HK-2 (cell line): ENCODE measurements at regions not wholly inside any gene's neighbourhood (a gene's known extent, or its start where the extent isn't known, plus 50 kb on each side); places are given as distances from the start of the nearest gene placed in this dataset.

ENCODE experiments used
- DNase-seq: peaks from one replicate; pipeline ENCODE4 v3.0.0-alpha.2; 2018; ENCODE audit not compliant: unreplicated experiment

DNA sequence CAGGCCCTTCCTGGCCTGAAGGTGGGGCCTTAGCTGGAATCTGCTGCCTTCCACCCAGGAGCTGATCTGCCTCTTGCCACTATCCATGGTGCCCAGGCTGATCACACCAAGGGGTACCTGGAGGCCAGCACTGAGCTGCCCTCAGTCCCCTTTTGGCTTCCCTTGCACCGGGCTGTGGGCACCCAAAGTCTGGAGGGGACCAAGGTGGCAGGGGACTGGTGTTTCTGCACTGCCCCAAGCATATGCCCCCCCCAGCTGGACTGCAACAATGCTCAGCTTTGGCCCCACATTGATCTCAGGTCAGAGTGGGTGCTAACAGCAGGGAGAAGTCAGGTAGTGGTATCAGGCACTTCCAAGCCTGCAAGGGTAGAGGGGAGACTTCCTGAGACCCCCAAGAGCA lies 902.6 kb upstream of the EPHA6 start:
- no peak for DNase-seq

DNA sequence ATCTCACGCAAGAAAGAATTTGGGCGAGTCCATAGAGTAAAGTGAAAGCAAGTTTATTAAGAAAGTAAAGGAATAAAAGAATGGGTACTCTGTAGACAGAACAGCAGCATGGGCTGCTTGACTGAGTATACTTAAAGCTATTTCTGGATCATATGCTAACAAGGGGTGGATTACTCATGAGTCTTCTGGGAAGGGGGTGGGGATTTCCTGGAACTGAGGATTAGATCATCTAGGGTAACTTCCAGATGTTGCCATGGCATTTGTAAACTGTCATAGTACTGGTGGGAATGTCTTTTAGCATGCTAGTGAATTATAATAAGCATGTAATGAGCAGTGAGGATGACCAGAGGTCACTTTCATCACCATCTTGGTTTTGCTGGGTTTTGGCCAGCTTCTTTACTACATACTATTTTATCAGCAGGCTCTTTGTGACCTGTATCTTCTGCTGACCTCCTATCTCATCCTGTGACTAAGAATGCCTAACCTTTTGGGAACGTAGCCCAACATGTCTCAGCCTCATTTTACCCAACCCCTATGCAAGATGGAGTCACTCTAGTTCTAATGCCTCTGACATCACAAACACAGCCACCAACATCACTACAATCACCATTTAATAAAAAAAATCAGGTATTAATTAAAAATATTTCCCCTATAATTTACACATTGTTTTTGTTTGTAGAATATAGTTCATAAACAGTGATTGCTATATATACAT lies 890.7 kb upstream of the EPHA6 start:
- DNase-seq = peak; percentile 45

DNA sequence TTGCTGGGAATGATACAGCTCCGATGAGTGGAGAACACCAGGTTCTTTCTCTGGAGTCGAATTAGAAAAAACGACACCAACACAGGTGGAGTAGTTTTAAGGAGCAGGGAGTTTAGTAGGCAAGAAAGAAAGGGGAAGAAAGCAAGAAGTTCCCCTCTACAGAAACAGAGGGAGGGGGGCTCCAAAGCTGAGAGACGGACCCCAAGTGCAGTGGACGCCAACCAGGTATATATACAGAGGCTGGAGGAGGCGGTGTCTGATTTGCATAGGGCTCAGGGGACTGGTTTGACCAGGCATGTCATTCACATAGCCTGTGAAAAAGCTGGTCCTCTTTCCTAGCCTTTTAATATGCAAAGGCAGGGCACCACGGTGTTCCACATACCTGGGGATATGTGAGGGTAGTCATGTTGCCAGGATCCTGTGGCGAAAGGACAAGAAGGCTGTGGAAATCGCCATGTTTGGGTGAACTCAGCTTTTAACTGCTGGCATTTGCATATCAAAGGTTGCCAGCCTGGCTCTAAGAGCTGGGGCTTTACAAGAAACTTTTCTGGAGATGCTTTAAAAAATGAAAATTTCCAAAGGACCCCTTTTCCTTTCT lies 887.4 kb upstream of the EPHA6 start:
- no peak for DNase-seq

DNA sequence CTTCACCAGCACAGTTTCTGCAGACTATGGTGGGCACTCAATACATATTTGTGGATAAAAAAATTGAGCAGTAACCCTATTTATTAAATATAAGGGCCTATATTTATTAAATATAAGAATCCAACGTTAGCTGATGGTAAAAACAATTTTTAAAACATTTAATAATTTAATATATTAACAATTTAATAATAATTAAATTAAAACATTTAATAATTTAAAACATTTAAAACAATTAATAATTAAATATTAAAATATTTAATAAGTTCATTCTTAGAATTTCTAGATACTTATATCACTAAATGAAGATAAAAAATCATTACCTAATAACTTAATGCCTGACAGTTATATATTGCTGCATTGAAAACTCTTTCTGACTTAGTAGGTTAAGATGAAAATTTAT lies 880.2 kb upstream of the EPHA6 start:
- DNase-seq = no peak

DNA sequence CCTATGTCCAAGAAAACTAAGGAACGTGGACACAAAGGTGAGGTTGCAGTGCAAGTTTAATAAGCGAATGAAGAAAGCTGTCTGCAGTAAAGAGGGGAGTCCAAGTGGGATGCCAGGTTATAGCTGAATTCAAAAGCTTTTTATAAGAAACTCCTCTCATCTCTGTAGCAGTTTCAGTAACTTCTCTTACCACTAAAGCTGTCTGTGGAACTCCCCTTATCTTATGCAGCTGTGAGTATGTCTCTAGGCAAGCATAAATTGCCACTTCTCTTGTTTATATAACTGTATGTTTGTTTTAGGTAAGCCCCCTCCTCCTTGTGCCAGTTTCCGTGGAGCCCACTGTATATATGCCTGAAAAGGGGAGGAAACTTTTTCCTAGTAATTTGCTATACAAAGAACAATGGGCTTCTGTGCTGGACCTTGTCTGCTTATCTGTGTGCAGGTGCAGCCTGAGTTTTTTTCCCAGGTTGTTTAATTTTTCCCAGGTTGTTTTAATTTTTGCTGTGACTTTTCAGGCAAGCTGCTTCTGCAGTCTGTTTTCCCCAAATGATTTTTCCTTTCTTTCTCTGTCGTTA lies 875.1 kb upstream of the EPHA6 start:
- DNase-seq = no peak

DNA sequence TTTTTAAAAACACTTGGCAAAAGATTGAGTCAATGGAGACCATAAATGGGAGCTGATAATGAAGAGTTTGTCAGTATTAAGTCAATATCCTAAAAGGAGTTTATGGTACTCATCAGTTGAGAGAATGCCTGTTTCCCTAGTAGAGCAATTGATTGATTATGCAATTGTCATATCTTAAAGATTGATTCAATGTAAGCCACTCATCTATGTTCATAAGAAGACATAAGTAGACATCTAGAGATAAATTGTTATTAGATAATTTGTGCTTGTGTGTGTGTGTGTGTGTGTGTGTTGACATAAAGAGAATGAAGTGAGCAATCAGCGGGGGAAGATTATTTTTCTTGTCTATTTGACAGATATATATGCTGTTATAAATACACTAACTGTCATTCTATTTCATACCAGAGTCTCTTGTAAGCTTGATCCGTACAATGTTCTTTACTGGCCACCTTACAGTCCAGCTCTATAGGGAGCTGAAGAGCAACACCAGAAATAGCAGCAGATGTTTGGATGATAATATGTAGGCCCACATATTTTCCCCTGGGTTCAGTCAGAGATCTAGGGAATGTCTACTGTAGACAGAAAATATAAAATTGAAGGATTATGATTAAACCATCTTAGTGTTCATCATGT lies 848.6 kb upstream of the EPHA6 start:
- DNase-seq = no peak

DNA sequence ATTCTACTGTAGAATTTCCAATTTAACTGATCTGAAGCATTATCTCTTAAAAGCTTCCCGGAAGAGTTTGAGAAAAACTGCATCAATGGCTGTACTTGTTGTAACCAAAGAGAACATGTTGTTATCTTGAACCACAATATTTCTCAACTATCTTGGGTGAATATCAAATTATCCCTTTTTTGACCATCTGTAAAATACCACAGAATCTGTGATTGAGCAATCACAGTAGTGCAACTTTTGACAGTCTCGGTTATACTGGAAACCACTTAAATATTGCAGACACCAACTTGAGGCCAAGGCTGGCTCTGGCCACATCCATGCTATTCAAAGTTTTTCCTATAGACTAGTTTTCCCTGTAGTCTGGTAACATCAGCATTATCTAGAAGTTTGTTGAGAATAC lies 842.8 kb upstream of the EPHA6 start:
- DNase-seq = no peak

DNA sequence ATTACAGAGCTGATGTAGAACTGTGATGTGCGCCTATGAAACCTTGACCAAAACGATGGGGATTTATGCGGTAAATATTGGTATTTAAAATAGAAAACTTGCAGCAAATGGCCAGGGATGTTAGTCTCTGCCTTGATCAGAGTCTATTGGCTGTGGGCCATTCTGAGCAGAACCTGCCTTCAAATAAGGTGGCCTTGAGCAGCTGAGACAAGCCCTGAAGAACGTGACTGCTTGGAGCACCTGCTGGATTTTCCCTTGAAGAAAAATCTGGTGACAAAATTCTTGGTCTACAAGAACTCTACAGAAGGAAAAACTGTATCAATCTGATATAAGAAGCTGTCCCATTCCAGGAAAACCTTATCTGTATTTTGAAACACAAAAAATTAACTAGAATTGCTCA lies 820.1 kb upstream of the EPHA6 start:
- DNase-seq = no peak

DNA sequence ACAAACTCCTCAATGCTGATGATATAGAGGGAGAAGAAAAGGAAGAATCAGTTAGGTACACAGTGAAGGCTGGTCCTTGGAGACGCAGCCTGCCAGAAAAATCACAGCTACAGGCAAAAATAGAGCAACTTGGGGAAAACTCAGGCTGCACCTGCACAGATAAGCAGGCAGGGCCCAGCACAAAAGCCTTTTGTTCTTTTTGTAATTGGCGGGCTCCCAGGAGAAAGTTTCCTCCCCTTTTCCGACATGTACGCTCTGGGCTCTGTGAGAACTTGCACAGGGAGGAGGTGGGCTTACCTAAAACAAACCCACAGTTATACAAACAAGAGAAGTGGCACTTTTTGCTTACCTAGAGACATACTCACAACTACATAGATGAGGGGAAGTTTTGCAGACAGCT lies 813.4 kb upstream of the EPHA6 start:
- no peak for DNase-seq

DNA sequence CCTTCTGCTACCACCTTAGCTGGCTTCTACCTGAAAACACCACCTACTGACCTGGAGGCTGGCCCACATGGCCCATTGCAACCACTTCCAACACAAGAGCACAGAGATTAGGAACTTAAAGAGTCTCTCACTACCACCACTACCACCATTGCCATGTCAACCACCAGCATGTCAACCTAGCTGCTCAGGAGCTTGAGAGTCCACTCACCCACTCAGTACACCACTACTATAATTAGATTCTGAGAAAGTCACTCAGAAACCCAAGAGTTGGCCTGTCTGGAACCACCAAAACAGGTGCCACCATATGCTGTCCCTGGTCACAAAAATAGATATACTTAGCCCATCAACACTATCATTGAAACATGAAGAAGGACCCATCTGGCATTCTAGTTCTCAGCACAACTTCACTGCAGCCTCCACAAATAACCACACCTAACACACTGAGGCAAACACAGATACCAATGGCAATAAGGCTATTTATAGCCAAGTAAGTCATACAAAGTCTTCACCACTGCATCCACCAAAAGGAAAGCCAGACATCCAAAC lies 806.7 kb upstream of the EPHA6 start:
- no peak for DNase-seq

DNA sequence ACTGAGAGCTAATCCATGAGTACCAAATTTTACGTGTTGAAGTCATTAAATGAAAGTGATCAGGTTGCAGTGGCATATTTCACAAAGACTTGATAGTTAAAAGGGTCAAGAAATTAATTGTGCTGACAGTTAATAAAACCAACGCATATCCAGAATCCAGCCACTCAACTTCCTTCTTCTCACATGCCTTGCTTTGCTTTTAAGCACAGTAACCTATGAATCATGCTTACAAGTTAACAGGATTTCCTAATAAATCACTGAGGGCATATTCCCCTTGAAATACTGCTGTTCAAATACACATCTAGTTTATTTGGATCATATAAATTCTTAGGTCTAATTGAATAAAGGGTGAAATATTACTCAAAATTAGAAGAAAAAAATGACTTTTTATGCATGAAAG lies 801.5 kb upstream of the EPHA6 start:
- no peak for DNase-seq

DNA sequence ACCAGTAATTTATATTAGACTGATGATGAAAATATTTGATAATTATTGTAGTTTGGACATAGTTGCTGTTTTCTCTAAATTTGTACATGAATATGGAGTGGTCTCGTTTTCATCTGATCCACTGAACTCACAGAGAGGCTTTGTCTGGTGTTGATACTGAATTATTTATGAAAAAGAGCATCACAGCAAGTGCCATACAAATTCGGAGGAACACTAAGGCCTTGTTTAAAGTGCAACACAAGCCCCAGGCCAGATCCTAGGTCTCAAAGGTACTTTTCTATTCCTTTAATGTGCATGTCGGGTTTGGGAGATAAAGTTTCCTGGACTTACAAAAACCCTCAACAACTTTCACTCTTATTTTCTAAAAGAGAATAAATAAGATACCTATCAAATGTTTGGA lies 796.8 kb upstream of the EPHA6 start:
- DNase-seq = no peak

DNA sequence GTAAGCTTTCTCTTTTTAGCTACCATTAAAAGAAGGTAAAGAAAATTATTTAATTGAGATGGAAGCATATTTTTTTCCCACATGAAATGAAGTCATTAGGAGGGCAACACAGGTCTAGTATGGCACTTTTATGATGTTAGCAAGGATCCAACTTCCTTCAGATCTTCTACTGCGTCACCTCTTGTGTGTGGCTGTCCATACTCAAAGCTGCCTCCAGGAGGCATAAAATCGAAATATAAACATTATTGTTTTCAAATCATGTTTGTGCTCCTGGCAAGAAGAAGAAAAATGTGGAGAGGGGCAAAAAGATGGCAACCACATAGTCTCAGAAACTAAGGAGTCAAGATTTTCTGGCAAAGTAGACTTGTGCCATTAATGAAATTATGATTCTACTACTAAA lies 791.7 kb upstream of the EPHA6 start:
- no peak for DNase-seq

DNA sequence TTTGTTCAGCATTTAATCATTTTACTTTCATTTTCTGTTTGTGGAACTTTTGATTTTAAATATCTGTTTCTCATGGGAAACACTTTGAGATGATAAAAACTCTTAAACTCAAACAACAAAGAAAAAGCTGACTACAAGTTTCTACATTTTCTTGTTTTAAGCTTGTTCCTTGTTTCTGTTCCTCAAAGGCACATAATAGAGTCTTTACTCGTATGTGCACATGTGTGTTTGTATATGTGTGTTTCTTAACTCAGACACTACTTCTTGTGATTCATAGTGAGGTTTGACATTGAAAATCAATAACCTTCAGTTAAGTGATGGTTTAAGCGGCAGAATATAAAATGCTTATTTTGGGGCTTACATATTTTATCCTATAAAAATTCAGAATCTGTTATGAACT lies 786.7 kb upstream of the EPHA6 start:
- no peak for DNase-seq

DNA sequence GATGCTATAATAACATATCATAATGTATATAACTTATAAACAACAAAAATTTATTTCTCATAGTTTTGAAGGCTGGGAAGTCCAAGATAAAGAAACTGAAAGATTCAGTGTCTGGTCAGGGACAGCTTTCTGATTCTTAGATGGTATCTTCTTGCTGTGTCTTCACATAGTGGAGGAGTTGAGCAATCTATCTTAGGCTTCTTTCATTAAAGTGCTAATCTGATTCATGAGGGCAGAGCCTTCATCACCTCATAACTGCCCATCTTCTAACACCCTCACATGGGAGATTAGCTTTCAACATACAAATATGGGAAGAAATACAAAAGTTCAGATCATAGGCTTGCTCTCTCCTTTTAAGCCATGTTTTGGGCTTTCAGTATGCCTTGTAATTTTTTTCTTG lies 774.8 kb upstream of the EPHA6 start:
- DNase-seq = no peak

DNA sequence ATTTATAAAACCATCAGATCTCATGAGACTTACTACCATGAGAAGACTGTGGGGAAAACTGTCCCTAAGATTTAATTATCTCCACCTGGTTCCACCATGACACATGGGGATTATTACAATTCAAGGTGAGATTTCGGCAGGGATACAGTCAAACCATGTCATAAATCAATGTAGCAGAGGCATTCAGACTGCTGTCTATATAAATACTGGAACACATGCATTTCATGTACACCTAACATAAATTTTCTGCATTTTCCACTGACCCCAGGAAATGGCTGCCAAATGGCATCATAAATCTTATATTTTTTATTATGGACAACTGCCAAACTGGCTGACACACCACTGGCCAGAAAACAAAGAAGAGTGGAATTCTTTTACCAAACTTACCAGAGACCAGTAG lies 755.1 kb upstream of the EPHA6 start:
- DNase-seq = no peak

DNA sequence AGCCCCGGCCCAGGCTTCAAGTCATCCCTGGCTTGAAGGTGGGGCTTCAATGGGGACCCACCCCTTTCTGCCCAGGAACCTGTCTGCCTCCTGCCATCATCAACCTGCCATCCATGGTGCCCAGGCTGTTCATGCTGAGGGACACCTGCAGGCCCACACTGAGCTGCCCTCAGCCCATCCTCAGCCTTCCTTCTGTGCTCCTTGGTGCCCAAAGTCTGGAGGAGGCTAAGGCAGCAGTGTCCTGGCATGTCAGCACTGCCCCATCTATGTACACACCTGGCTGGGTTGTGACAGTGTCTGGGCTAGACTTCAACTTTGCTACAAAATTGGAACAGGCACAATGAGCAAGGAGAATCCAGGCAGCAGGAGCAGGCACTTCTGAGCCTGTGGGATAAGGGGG lies 745.3 kb upstream of the EPHA6 start:
- no peak for DNase-seq

DNA sequence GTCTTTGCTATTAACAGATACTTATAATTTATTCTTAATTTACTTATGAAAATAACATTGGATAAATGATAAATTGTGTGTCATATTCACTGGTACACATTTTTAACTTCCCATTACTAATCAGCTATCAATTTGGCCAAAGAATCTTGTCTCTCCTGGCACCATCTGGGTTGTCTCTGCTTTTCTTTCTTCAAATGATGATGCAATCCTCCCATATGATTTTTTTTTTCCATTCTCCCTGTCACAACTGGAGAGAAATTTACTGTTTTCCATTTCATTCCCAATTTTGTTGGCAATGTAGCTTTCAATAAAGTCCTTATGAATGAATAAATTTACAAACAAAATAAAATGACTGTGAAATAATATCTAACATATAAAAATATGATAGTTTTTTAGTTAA lies 743.7 kb upstream of the EPHA6 start:
- no peak for DNase-seq

DNA sequence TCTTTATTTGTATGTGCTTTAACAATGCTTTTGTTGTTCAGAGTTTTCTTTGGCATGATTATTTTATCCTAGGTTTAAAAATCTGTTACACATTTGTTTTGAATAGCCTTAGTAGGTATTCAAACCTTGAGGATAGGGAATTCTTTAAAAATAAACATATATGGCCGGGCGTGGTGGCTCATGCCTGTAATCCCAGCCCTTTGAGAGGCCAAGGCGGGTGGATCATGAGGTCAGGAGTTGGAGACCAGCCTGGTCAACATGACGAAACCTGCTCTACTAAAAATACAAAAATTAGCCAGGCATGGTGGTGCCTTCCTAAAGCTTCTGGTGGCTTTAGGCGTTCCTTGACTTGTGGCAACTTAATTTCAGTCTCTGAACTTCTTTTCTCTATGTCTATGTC lies 743.3 kb upstream of the EPHA6 start:
- DNase-seq = no peak

DNA sequence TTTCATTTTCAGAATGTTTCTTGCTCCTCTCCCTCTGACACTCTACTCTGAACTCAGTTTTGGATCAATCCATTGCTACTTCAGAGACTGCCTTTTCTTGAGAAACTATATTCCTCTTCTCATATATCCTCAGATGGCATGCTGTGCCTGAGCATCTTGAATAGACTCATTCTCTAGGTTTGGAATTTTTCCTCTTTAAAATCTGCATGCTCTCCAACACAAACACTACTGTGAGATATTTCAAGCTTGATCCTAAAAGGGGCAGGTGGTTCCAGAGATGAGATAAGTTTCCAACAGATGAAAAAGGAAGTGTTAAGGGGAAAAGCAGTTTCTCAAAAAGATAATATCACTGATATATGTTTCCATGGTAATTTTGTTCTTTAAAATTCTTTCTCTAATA lies 742.2 kb upstream of the EPHA6 start:
- DNase-seq = no peak

DNA sequence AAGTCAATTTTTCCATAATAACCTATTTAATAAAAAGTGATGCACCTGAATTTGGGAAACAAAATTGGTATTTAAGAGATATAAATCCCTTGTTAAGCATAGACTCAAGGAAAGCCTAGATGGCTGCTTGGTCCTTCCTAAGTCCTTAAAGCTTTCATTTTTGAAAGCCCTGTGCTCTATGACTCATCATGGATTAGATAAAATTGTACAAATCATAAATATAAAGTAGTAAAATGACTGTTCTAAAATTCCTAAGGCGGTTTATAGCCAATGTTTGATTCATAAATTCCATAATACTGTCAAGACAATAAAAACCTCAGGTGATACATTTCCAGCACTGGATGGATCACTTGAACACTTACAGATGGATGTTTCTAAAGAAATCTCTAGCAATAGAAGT lies 730.8 kb upstream of the EPHA6 start:
- DNase-seq = no peak

DNA sequence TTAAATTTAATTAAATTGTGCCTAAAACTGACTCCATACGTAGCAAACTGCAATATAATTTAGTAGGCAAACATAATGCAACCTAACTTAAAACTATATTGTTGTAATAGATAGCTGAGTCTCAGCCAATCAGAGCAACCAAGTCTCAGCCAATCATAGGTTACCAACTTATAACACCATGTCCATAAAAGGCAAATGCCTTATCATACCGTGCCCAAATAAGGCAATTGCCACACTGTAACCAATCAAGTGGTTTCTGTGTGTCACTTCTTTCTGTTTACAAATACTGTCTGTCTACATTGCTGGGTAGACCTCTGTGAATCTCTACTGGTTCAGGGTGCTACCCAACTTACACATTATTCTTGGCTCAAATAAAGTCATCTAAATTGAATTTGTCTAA lies 728.4 kb upstream of the EPHA6 start:
- DNase-seq = no peak

DNA sequence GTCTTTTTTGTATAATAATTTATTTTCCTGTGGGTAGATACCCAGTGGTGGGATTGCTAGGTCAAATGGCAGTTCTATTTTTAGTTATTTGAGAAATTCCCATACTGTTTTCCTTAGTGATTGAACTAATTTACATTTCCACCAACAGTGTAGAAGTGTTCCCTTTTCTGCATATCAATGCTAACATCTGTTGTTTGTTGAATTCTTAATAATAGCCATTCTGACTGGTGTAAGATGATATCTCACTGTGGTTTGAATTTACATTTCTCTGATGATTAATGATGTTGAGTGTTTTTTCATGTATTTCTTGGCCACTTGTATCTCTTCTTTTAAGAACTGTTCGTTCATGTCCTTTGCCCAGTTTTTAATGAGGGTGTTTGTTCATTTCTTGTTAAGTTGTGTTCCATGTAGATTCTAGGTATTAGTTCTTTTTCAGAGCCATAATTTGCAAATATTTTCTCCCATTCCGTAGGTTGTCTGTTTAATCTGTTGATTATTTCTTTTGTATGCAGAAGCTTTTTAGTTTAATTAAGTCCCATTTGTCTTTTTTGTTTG lies 713.3 kb upstream of the EPHA6 start:
- no peak for DNase-seq
